ENCODE measurements at regions not wholly inside any gene's neighbourhood (a gene's known extent, or its start where the extent isn't known, plus 50 kb on each side); places are given as distances from the start of the nearest gene placed in this dataset.

DNA sequence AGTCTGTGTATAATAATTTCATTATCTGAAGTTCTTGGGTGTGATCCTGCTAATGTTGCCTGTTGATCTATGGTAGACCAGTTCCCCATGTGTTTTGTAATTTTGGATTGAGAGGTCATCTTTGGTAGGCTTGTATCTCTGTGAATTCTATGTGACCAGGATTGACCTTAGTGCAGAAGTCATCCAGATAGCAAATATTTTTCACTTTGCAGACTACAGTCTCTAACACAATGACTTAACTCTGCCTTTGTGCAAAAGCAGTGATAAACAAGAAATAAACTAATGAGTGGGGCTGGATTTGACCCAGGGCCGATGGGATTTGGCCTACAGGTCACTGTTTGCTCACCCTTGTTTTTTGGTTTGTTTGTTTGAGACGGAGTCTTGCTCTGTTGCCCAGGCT lies 144.6 kb upstream of the MYL2 start:
- TF ChIP-seq, protein P1, sequence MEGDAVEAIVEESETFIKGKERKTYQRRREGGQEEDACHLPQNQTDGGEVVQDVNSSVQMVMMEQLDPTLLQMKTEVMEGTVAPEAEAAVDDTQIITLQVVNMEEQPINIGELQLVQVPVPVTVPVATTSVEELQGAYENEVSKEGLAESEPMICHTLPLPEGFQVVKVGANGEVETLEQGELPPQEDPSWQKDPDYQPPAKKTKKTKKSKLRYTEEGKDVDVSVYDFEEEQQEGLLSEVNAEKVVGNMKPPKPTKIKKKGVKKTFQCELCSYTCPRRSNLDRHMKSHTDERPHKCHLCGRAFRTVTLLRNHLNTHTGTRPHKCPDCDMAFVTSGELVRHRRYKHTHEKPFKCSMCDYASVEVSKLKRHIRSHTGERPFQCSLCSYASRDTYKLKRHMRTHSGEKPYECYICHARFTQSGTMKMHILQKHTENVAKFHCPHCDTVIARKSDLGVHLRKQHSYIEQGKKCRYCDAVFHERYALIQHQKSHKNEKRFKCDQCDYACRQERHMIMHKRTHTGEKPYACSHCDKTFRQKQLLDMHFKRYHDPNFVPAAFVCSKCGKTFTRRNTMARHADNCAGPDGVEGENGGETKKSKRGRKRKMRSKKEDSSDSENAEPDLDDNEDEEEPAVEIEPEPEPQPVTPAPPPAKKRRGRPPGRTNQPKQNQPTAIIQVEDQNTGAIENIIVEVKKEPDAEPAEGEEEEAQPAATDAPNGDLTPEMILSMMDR (IDR thresholded peaks at IDR 0.05) = no peak
- no peak for TF ChIP-seq POLR2A (IDR thresholded peaks at IDR 0.05)
- TF ChIP-seq EP300 (IDR thresholded peaks at IDR 0.05; ENCODE audit: low read depth) = no peak

Measured in transverse colon (tissue), 3 donors.